ENCODE measurements at regions not wholly inside any gene's neighbourhood (a gene's known extent, or its start where the extent isn't known, plus 50 kb on each side); places are given as distances from the start of the nearest gene placed in this dataset.

DNA sequence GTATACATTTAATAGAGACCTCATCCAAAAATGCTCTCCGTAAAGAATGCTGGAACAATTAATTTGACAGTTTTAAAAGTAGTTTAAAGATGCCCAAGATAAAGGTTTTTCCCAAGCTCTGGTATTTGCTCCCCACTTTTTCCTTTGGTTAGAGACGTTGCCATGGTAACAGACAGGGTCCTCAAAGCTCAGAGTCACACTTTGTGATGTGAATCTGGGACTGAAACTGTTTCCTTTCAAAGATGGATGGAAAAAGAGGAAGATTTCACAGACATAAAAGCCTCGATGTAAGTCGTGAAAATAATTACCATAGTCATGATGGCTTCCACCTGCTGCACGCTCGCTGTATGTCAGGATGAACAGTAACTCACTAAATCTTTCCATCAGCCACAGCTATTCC lies 229.5 kb downstream of the MSX2 start:
- TF ChIP-seq MXI1 (IDR thresholded peaks at IDR 0.05; ENCODE audit: low read depth, low read length) (no peak), EP300 (IDR thresholded peaks at IDR 0.05; ENCODE audit: borderline replicate concordance in 1 of 2, low read depth in 1 of 2, low read length in 1 of 2) (no peak), GABPA (IDR thresholded peaks at IDR 0.05; ENCODE audit: low read depth) (no peak), POLR2AphosphoS5 (IDR thresholded peaks at IDR 0.05; ENCODE audit: low read depth, low read length) (no peak), TCF12 (IDR thresholded peaks at IDR 0.05) (no peak), CHD2 (IDR thresholded peaks at IDR 0.05; ENCODE audit: low read length, partially characterized antibody) (no peak), FOXM1 (IDR thresholded peaks at IDR 0.05; ENCODE audit: low read depth) (no peak)
- TF ChIP-seq, protein P1, sequence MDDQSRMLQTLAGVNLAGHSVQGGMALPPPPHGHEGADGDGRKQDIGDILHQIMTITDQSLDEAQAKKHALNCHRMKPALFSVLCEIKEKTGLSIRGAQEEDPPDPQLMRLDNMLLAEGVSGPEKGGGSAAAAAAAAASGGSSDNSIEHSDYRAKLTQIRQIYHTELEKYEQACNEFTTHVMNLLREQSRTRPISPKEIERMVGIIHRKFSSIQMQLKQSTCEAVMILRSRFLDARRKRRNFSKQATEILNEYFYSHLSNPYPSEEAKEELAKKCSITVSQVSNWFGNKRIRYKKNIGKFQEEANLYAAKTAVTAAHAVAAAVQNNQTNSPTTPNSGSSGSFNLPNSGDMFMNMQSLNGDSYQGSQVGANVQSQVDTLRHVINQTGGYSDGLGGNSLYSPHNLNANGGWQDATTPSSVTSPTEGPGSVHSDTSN (IDR thresholded peaks at IDR 0.05): no peak
- TF ChIP-seq, protein P2, sequence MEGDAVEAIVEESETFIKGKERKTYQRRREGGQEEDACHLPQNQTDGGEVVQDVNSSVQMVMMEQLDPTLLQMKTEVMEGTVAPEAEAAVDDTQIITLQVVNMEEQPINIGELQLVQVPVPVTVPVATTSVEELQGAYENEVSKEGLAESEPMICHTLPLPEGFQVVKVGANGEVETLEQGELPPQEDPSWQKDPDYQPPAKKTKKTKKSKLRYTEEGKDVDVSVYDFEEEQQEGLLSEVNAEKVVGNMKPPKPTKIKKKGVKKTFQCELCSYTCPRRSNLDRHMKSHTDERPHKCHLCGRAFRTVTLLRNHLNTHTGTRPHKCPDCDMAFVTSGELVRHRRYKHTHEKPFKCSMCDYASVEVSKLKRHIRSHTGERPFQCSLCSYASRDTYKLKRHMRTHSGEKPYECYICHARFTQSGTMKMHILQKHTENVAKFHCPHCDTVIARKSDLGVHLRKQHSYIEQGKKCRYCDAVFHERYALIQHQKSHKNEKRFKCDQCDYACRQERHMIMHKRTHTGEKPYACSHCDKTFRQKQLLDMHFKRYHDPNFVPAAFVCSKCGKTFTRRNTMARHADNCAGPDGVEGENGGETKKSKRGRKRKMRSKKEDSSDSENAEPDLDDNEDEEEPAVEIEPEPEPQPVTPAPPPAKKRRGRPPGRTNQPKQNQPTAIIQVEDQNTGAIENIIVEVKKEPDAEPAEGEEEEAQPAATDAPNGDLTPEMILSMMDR (IDR thresholded peaks at IDR 0.05): no peak
- TF ChIP-seq, protein P3, sequence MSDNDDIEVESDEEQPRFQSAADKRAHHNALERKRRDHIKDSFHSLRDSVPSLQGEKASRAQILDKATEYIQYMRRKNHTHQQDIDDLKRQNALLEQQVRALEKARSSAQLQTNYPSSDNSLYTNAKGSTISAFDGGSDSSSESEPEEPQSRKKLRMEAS (IDR thresholded peaks at IDR 0.05; ENCODE audit: low read depth): no peak

Data from SK-N-SH (cell line).